ENCODE measurements at regions not wholly inside any gene's neighbourhood (a gene's known extent, or its start where the extent isn't known, plus 50 kb on each side); places are given as distances from the start of the nearest gene placed in this dataset.
"Not testable (repeated sequence)": the region's sequence is repeated elsewhere in the genome, so short reads cannot be mapped to it uniquely, and the experiment has no call there.

GRCh38 chr6:103870970-103871369 is 988.7 kb downstream of the HACE1 start:
- no peak for DNase-seq

GRCh38 chr6:103862297-103862696 is 997.4 kb downstream of the HACE1 start:
- DNase-seq: no peak

- DNase-seq: no peak
Observed at GRCh38 chr6:103858003-103858402, 1001.7 kb downstream of the HACE1 start.

- DNase-seq: no peak
Observed at GRCh38 chr6:103855750-103856149, 1004.0 kb downstream of the HACE1 start.

- DNase-seq: no peak
Observed at GRCh38 chr6:103854059-103854458, 1005.7 kb downstream of the HACE1 start.

- no peak for DNase-seq
Observed at GRCh38 chr6:103838457-103838856, 1021.3 kb downstream of the HACE1 start.

GRCh38 chr6:103826209-103826608 is 1033.5 kb downstream of the HACE1 start:
- DNase-seq: no peak

- DNase-seq: no peak
Observed at GRCh38 chr6:103820148-103820547, 1039.6 kb downstream of the HACE1 start.

- no peak for DNase-seq
Observed at GRCh38 chr6:103819509-103819908, 1040.2 kb downstream of the HACE1 start.

GRCh38 chr6:103812970-103813369 is 1046.7 kb downstream of the HACE1 start:
- DNase-seq: no peak

- not testable (repeated sequence) for DNase-seq
Observed at GRCh38 chr6:103801901-103802479, 1057.7 kb downstream of the HACE1 start.

GRCh38 chr6:103799971-103800670 is 1059.6 kb downstream of the HACE1 start:
- no peak for DNase-seq

- DNase-seq: no peak
Observed at GRCh38 chr6:103798166-103798565, 1061.6 kb downstream of the HACE1 start.

GRCh38 chr6:103797738-103798137 is 1062.0 kb downstream of the HACE1 start:
- no peak for DNase-seq

GRCh38 chr6:103791458-103791857 is 1068.3 kb downstream of the HACE1 start:
- DNase-seq: no peak

- DNase-seq: no peak
Observed at GRCh38 chr6:103784117-103784516, 1075.6 kb downstream of the HACE1 start.

- DNase-seq: no peak
Observed at GRCh38 chr6:103783329-103783728, 1076.4 kb downstream of the HACE1 start.

- DNase-seq: no peak
Observed at GRCh38 chr6:103769431-103769830, 1090.3 kb downstream of the HACE1 start.

- DNase-seq: no peak
Observed at GRCh38 chr6:103750603-103751002, 1109.1 kb downstream of the HACE1 start.

GRCh38 chr6:103734016-103734415 is 1125.7 kb downstream of the HACE1 start:
- no peak for DNase-seq

GRCh38 chr6:103729658-103730057 is 1130.1 kb downstream of the HACE1 start:
- no peak for DNase-seq

- no peak for DNase-seq
Observed at GRCh38 chr6:103723438-103724322, 1136.0 kb downstream of the HACE1 start.

- DNase-seq: no peak
Observed at GRCh38 chr6:103722683-103723082, 1137.0 kb downstream of the HACE1 start.

GRCh38 chr6:103721923-103722322 is 1137.8 kb downstream of the HACE1 start:
- no peak for DNase-seq
